ENCODE measurements at regions not wholly inside any gene's neighbourhood (a gene's known extent, or its start where the extent isn't known, plus 50 kb on each side); places are given as distances from the start of the nearest gene placed in this dataset.

DNA sequence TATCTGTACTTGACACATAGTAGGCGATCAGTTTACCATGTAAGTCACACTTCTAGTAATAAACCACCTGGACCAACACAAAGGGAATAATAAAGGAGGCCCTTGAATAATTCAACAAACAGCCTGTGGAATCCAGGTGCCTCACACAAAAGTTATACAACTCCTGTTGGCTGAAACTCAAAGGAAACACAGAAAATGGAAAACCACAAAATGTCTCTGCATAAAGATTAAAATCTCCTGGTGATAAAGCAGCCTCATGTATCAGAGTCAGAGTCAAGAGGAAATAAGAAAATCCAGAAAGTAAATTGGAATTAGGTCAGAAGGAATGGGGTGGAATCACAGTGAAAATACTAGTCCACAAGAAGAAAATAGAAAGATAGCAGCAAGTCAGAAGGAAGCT lies 592.5 kb downstream of the NPHP4 start:
- TF ChIP-seq CTCF (IDR thresholded peaks at IDR 0.05; ENCODE audit: low read depth, low read length, missing input control) (no peak), RAD21 (IDR thresholded peaks at IDR 0.05) (no peak), REST (IDR thresholded peaks at IDR 0.05) (no peak), TAF1 (conservative IDR thresholded peaks at IDR 0.05) (no peak), ZBTB33 (IDR thresholded peaks at IDR 0.05) (no peak), SP1 (IDR thresholded peaks at IDR 0.05) (no peak), EGR1 (IDR thresholded peaks at IDR 0.05; ENCODE audit: low read depth in 2 of 2) (no peak), GABPA (IDR thresholded peaks at IDR 0.05 in 1 of 2, conservative IDR thresholded peaks at IDR 0.05 in 1 of 2) (no peak), YY1 (IDR thresholded peaks at IDR 0.05) (no peak), JUND (IDR thresholded peaks at IDR 0.05) (no peak)
- TF ChIP-seq, protein P1, sequence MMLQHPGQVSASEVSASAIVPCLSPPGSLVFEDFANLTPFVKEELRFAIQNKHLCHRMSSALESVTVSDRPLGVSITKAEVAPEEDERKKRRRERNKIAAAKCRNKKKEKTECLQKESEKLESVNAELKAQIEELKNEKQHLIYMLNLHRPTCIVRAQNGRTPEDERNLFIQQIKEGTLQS (IDR thresholded peaks at IDR 0.05), result no peak
- TF ChIP-seq, protein P2, sequence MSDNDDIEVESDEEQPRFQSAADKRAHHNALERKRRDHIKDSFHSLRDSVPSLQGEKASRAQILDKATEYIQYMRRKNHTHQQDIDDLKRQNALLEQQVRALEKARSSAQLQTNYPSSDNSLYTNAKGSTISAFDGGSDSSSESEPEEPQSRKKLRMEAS (IDR thresholded peaks at IDR 0.05), result no peak
